B cell (primary cell): ENCODE measurements at regions not wholly inside any gene's neighbourhood (a gene's known extent, or its start where the extent isn't known, plus 50 kb on each side); places are given as distances from the start of the nearest gene placed in this dataset.
"Not testable (repeated sequence)": the region's sequence is repeated elsewhere in the genome, so short reads cannot be mapped to it uniquely, and the experiment has no call there.

Experiments used
- ATAC-seq: fragments of 200-7000 bp; cut with Tn5 transposase; one replicate; pipeline ENCODE4 v1.10.0; 2021; ENCODE audit warnings: low read depth, mild to moderate bottlenecking, moderate number of reproducible peaks, moderate library complexity
- CTCF ChIA-PET: fragments of 350-600 bp; sonication (Branson Sonifier 250); formaldehyde crosslinking; loops from one replicate; lab custom pipeline; 2021; ENCODE audit warnings: antibody characterized with exemption, inconsistent platforms; lab: Charles Lee
- POLR2A ChIA-PET: fragments of 350-600 bp; sonication (Branson Sonifier 250); formaldehyde crosslinking; loops from one replicate; lab custom pipeline; 2021; ENCODE audit warnings: antibody characterized with exemption; lab: Charles Lee
- DNase-seq: peaks from one replicate; pipeline ENCODE4 v3.0.0; 2013
- H2AFZ ChIP-seq: 2 replicates; pipeline ENCODE4 v1.6.1; 2012; ENCODE audit warnings: mild to moderate bottlenecking, low read depth, low read length; ENCODE audit not compliant: insufficient read depth, poor library complexity, severe bottlenecking
- H3K27ac ChIP-seq, 2 donors: 1 replicate in 1 of 2; 2 replicates in 1 of 2; pipeline ENCODE4 v1.5.1; 2012 to 2013; ENCODE audit warnings: low read length in 2 of 2, mild to moderate bottlenecking in 2 of 2, moderate library complexity in 1 of 2
- H3K27me3 ChIP-seq, 4 experiments: fragments of 200-600 bp in 1 of 4; sonication (generic) in 1 of 4; replicated peaks in 1 of 4; 1 replicate in 2 of 4; 2 replicates in 2 of 4; pipeline versions ENCODE4 v1.6.1 to v1.7.0; 2013 to 2016; ENCODE audit warnings: low read length in 3 of 4, mild to moderate bottlenecking in 2 of 4, mixed read lengths in 1 of 4, moderate library complexity in 1 of 4; ENCODE audit not compliant: insufficient read depth in 4 of 4, control insufficient read depth in 3 of 4; ENCODE audit errors: control extremely low read depth in 1 of 4
- H3K36me3 ChIP-seq, 2 experiments: replicated peaks in 1 of 2; 1 replicate in 1 of 2; 2 replicates in 1 of 2; pipeline versions ENCODE4 v1.6.1 to v1.7.1; 2013; ENCODE audit warnings: low read length in 1 of 2; ENCODE audit not compliant: insufficient read depth in 2 of 2, control insufficient read depth in 1 of 2; ENCODE audit errors: control extremely low read depth in 1 of 2, extremely low read depth in 1 of 2
- H3K4me1 ChIP-seq, 2 donors: fragments of 200-600 bp in 1 of 2; sonication (generic) in 1 of 2; 1 replicate in 1 of 2; 2 replicates in 1 of 2; pipeline versions ENCODE4 v1.5.1 to v1.6.1; 2013 to 2017; ENCODE audit warnings: low read length in 2 of 2; ENCODE audit not compliant: control insufficient read depth in 2 of 2, insufficient read depth in 2 of 2
- H3K4me2 ChIP-seq: replicated peaks from 2 replicates; pipeline ENCODE3; 2012; ENCODE audit warnings: mild to moderate bottlenecking, low read depth, low read length; ENCODE audit not compliant: poor library complexity, severe bottlenecking
- H3K4me3 ChIP-seq, 5 experiments: fragments of 200-600 bp in 1 of 5; sonication (generic) in 1 of 5; 1 replicate in 3 of 5; 2 replicates in 2 of 5; pipeline versions ENCODE4 v1.5.1 to v1.7.0; 2011 to 2016; ENCODE audit warnings: low read length in 4 of 5, mild to moderate bottlenecking in 4 of 5, low read depth in 2 of 5, control low read depth in 1 of 5, moderate library complexity in 1 of 5; ENCODE audit not compliant: insufficient read depth in 1 of 5; ENCODE audit errors: control extremely low read depth in 1 of 5, extremely low read depth in 1 of 5
- H3K79me2 ChIP-seq: fragments of 200-600 bp; sonication (generic); one replicate; pipeline ENCODE4 v1.6.0; 2016; ENCODE audit warnings: low read length; ENCODE audit not compliant: control insufficient read depth, insufficient read depth
- H3K9ac ChIP-seq: fragments of 200-600 bp; sonication (generic); 2 replicates; pipeline ENCODE4 v1.6.1; 2017; ENCODE audit warnings: mild to moderate bottlenecking, low read length, moderate library complexity
- H3K9me3 ChIP-seq, 3 donors: one replicate each; pipeline versions ENCODE4 v1.6.1 to v1.7.1; 2013; ENCODE audit warnings: low read length in 2 of 3; ENCODE audit not compliant: control insufficient read depth in 2 of 3, insufficient read depth in 1 of 3; ENCODE audit errors: control extremely low read depth in 1 of 3
- H4K20me1 ChIP-seq: 2 replicates; pipeline ENCODE4 v1.6.0; 2012; ENCODE audit warnings: mild to moderate bottlenecking, low read length; ENCODE audit not compliant: insufficient read depth, control insufficient read depth, poor library complexity, severe bottlenecking
- H3K27ac Mint-ChIP-seq: one replicate; pipeline ENCODE4 v1.8.0; 2021; ENCODE audit warnings: mixed read lengths
- H3K27me3 Mint-ChIP-seq: one replicate; pipeline ENCODE4 v1.8.0; 2021; ENCODE audit warnings: mixed read lengths
- H3K4me1 Mint-ChIP-seq: one replicate; pipeline ENCODE4 v1.8.0; 2021; ENCODE audit warnings: mixed read lengths
- H3K4me3 Mint-ChIP-seq: one replicate; pipeline ENCODE4 v1.8.0; 2021; ENCODE audit warnings: mixed read lengths
- H3K9me3 Mint-ChIP-seq: one replicate; pipeline ENCODE4 v1.8.0; 2022; ENCODE audit warnings: mixed read lengths; ENCODE audit not compliant: insufficient read depth
- WGBS: methylation state at CpG from one replicate; pipeline ENCODE4 v1.1.5; 2013; ENCODE audit warnings: missing lambda C conversion rate; ENCODE audit not compliant: insufficient coverage; 5-methylcytosine and 5-hydroxymethylcytosine counted together
- intact Hi-C: fragments of 100-400 bp; cut with micrococcal nuclease; formaldehyde crosslinking; loops from one replicate; pipeline ENCODE4 v1.10.0; 2022

- intact Hi-C loops, H3K79me2 ChIP-seq, H3K27ac ChIP-seq, ATAC-seq, H4K20me1 ChIP-seq, H3K27ac Mint-ChIP-seq, H3K4me2 ChIP-seq, H3K4me3 ChIP-seq, H3K4me3 Mint-ChIP-seq, H2AFZ ChIP-seq, H3K9me3 ChIP-seq, H3K27me3 Mint-ChIP-seq, H3K36me3 ChIP-seq, H3K4me1 Mint-ChIP-seq, POLR2A ChIA-PET, H3K4me1 ChIP-seq, H3K27me3 ChIP-seq, DNase-seq, H3K9ac ChIP-seq, CTCF ChIA-PET, H3K9me3 Mint-ChIP-seq: not testable (repeated sequence)
- WGBS = no CpG with 5 or more reads among the region's 6 CpGs
These were observed 119.8 kb upstream of the ZNG1F start for GRCh38 chr9:41308953-41309352.

- WGBS = no CpG with 5 or more reads among the region's 16 CpGs
- CTCF ChIA-PET, ATAC-seq, H3K36me3 ChIP-seq, H3K27me3 Mint-ChIP-seq, H3K27me3 ChIP-seq, H3K27ac ChIP-seq, H4K20me1 ChIP-seq, DNase-seq, H3K4me2 ChIP-seq, H3K27ac Mint-ChIP-seq, H3K79me2 ChIP-seq, H3K9me3 ChIP-seq, H3K4me3 Mint-ChIP-seq, H3K4me1 Mint-ChIP-seq, H3K9me3 Mint-ChIP-seq, H3K9ac ChIP-seq, intact Hi-C loops, H2AFZ ChIP-seq, POLR2A ChIA-PET, H3K4me1 ChIP-seq, H3K4me3 ChIP-seq: not testable (repeated sequence)
These were observed 96.6 kb upstream of the ZNG1F start for GRCh38 chr9:41285744-41286143.

GRCh38 chr9:41280299-41281238 lies 91.5 kb upstream of the ZNG1F start:
- ATAC-seq, H3K27ac Mint-ChIP-seq, H3K4me1 ChIP-seq, CTCF ChIA-PET, H3K4me2 ChIP-seq, H2AFZ ChIP-seq, H3K9ac ChIP-seq, DNase-seq, H3K9me3 ChIP-seq, H3K27me3 ChIP-seq, H3K9me3 Mint-ChIP-seq, H3K4me3 ChIP-seq, H3K79me2 ChIP-seq, H3K27me3 Mint-ChIP-seq, H3K4me3 Mint-ChIP-seq, intact Hi-C loops, H3K27ac ChIP-seq, POLR2A ChIA-PET, H3K36me3 ChIP-seq, H4K20me1 ChIP-seq, H3K4me1 Mint-ChIP-seq: not testable (repeated sequence)
- WGBS = no CpG with 5 or more reads among the region's 31 CpGs

GRCh38 chr9:41279437-41279836 lies 90.3 kb upstream of the ZNG1F start:
- H2AFZ ChIP-seq, H3K27ac ChIP-seq, H3K4me3 Mint-ChIP-seq, H3K9me3 Mint-ChIP-seq, H3K4me1 ChIP-seq, ATAC-seq, H3K79me2 ChIP-seq, H3K4me3 ChIP-seq, H3K27ac Mint-ChIP-seq, H4K20me1 ChIP-seq, DNase-seq, CTCF ChIA-PET, H3K27me3 ChIP-seq, H3K9me3 ChIP-seq, POLR2A ChIA-PET, H3K9ac ChIP-seq, H3K36me3 ChIP-seq, H3K4me1 Mint-ChIP-seq, intact Hi-C loops, H3K27me3 Mint-ChIP-seq, H3K4me2 ChIP-seq: not testable (repeated sequence)
- 100% methylated on average over 2 of the region's 13 CpGs for WGBS
